Activated T-cell treated with anti-CD3 and anti-CD28 coated beads, Interleukin-2, amount 50 U/mL, for 24 hours (primary cell): ENCODE measurements at regions not wholly inside any gene's neighbourhood (a gene's known extent, or its start where the extent isn't known, plus 50 kb on each side); places are given as distances from the start of the nearest gene placed in this dataset.

Experiments used
- DNase-seq: peaks from one replicate; pipeline ENCODE4 v3.0.0-alpha.2; 2020
- H3K27ac Mint-ChIP-seq: 2 replicates; pipeline ENCODE4 v1.8.0; 2020; ENCODE audit warnings: mild to moderate bottlenecking, mixed read lengths
- H3K27me3 Mint-ChIP-seq: 2 replicates; pipeline ENCODE4 v1.8.0; 2020; ENCODE audit warnings: mixed read lengths
- H3K36me3 Mint-ChIP-seq: 2 replicates; pipeline ENCODE4 v1.8.0; 2020; ENCODE audit warnings: low read depth, mixed read lengths
- H3K4me1 Mint-ChIP-seq: 2 replicates; pipeline ENCODE4 v1.8.0; 2020; ENCODE audit warnings: low read depth, mixed read lengths
- H3K4me3 Mint-ChIP-seq: 2 replicates; pipeline ENCODE4 v1.8.0; 2020; ENCODE audit warnings: mild to moderate bottlenecking, moderate library complexity, mixed read lengths
- H3K9me3 Mint-ChIP-seq: 2 replicates; pipeline ENCODE4 v1.8.0; 2020; ENCODE audit warnings: mixed read lengths

DNA sequence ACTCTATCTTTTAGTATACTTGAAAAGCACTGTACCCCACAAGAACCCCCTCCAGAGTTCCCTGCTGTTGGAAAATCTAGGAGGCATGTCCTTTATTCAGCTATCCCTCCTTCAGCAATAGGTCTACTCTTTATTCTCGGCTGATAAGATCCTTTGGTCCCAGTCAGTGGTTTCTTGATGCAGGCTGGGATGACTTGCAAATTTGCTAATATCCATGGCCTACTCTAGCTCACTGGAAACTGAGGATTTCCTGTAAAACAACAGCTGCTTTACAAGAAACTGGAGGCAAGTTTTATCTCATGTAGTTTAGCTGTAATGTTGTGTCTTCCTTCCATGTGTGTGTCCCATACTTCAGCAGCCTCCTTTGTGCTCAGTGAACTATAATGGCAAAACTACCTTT is 183.9 kb upstream of the SCN7A start:
- Mint-ChIP-seq H3K4me3 (no peak overlapping the region), H3K36me3 (no peaks in the 10 kb centered on the region), H3K4me1 (no peaks in the 10 kb centered on the region), H3K27me3 (no peaks in the 10 kb centered on the region), H3K9me3 (no peaks in the 10 kb centered on the region), H3K27ac (no peak overlapping the region)
- DNase-seq, result no peak

DNA sequence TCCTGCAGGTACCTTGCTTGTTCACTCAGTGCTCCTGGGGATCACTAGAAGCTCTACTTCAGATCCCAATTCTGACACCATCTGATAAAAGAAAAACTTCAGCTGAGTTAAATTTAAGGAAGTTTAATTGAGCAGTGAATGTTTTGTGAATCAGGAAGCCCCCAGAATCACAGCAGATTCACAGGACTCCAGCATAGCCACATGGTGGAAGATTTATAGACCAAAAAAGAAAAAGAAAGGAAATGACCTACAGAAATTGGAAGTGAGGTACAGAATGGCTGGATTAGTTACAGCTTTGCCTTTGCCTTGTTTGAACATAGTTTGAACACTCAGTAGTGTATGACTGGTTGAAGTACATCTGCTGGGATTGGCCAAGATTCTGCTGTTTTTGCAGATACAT is 182.7 kb upstream of the SCN7A start:
- no peak overlapping the region for H3K27ac Mint-ChIP-seq
- no peaks in the 10 kb centered on the region for H3K27me3 Mint-ChIP-seq
- H3K4me1 Mint-ChIP-seq, result no peaks in the 10 kb centered on the region
- no peaks in the 10 kb centered on the region for H3K36me3 Mint-ChIP-seq
- no peak overlapping the region for H3K4me3 Mint-ChIP-seq
- DNase-seq, result no peak
- no peaks in the 10 kb centered on the region for H3K9me3 Mint-ChIP-seq

DNA sequence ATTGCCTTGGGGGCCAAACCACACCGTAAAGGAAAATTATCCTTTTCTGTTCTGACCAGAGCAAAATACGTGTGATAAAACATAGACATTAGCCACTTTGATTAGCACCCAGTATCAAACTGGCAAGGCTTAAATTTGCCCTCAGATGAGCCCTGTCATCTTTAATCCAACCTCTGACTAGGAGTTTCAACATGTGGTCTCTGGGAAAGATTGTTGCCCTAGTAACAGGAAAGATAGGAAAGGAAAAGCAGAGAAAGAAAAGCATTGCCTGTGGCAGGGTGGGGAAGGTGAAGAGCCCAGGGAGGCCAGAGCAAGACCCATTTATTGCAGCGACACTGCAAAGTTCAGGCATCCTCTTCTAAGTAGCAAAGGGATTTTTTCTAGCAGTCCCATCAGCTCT is 181.5 kb upstream of the SCN7A start:
- no peaks in the 10 kb centered on the region for H3K4me1 Mint-ChIP-seq
- no peaks in the 10 kb centered on the region for H3K36me3 Mint-ChIP-seq
- H3K27ac Mint-ChIP-seq, result no peak overlapping the region

DNA sequence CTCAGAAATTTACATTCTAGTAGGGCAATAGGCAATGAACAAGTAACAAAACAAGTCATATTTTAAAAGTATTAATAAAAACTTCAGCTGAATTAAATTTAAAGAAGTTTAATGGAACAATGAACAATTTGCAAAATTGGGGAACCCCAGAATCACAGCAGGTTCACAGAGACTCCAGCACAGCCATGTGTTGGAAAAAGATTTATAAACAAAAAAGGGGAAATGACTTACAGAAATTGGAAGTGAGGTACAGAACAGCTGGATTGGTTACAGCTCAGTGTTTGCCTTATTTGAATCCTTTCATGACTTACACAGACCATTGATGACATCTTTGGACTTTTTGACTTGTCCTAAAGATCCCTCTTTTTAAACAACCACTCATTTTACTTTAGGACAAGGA is 179.9 kb upstream of the SCN7A start:
- no peaks in the 10 kb centered on the region for H3K36me3 Mint-ChIP-seq
- H3K27ac Mint-ChIP-seq, result no peak overlapping the region
- H3K4me3 Mint-ChIP-seq, result no peak overlapping the region
- DNase-seq, result no peak
- H3K27me3 Mint-ChIP-seq, result no peaks in the 10 kb centered on the region
- H3K9me3 Mint-ChIP-seq, result no peaks in the 10 kb centered on the region
- H3K4me1 Mint-ChIP-seq, result no peaks in the 10 kb centered on the region

More for the DNA sequence above, 181.5 kb upstream of the SCN7A start:
- no peak for DNase-seq
- Mint-ChIP-seq H3K9me3 (no peaks in the 10 kb centered on the region), H3K4me3 (no peak overlapping the region), H3K27me3 (no peaks in the 10 kb centered on the region)

DNA sequence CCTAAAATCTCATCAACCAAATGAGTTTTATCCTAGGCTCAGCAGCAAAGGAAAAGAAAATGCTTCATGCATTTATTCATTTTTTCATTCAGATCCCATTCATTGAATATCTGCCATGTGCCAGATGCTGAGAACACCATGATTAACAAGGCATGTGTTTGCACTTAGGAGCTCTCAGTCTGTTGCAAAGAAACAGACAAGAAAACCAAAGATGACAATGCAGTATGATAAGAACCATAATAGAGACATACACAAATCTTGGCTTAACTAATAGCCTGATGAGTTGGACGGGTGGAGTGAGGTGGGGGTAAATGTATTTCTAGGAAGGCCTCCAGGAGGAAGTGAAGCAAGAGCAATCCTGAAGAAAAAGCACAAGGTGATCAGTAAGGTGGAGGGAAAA is 177.8 kb upstream of the SCN7A start:
- H3K9me3 Mint-ChIP-seq, result no peaks in the 10 kb centered on the region
- no peaks in the 10 kb centered on the region for H3K36me3 Mint-ChIP-seq
- no peaks in the 10 kb centered on the region for H3K4me1 Mint-ChIP-seq

DNA sequence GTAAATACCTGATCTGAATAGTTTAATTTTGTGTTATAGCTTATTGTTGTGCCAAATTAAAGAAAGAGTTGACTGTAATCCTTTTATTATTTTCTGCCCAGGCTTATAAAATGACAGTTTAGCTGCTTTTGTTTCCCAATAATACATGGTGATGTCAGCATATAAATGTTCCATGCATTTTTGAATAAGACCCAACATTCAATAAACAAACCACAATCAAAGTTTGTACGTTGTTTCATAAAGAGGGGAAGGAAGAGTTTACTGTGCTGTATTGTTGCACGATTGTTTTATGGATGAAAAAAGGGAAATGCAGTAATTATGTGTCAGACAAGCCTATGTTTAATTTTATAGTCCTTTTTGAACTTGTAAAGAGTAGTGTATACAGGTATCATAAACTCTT is 177.2 kb upstream of the SCN7A start:
- H3K4me1 Mint-ChIP-seq, result no peaks in the 10 kb centered on the region
- no peaks in the 10 kb centered on the region for H3K27me3 Mint-ChIP-seq
- H3K27ac Mint-ChIP-seq, result no peak overlapping the region
- no peaks in the 10 kb centered on the region for H3K36me3 Mint-ChIP-seq
- H3K9me3 Mint-ChIP-seq, result no peaks in the 10 kb centered on the region
- DNase-seq, result no peak
- H3K4me3 Mint-ChIP-seq, result no peak overlapping the region

More for the DNA sequence above, 177.8 kb upstream of the SCN7A start:
- Mint-ChIP-seq H3K27ac (no peak overlapping the region), H3K27me3 (no peaks in the 10 kb centered on the region), H3K4me3 (no peak overlapping the region)
- DNase-seq, result no peak

DNA sequence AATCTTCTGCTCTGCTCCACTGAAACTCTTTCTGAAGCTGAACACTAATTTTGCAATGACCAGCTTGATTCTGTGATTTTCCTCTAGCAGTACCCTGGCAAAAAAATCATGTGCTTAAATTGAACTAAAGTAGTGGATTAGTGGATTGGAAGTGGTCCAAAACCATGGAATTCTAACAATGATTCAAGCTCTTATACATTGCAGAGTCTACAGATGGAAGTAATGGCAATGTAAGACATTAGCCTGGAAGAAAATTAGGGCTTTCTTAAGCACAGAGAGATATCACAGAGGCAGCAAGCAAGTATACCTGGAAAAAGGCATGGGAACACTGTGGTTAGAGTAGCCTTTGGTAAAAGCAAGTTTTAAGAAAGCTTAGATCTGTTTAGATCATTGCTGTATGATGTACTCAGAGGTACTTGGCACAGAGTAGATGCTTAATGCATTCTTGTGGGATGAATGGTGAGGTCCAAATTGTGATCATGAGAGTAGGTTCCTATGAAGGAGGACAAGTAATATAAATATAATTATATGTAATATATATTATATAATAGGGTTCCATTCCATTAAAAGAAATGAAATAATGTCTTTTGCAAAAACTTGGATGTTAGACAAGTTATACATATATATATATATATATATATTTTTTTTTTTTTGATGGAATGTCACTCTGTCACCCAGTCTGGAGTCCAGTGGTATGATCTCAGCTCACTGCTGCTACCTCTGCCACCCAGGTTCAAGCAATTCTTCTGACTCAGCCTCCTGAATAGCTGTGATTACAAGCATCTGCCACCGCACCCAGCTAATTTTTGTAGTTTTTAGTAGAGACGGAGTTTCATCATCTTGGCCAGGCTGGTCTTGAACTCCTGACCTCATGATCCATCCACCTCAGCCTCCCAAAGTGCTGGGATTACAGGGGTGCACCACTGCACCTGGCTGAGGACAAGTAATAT is 172.2 kb upstream of the SCN7A start:
- Mint-ChIP-seq H3K27ac (no peak overlapping the region), H3K27me3 (no peaks in the 10 kb centered on the region), H3K4me3 (no peak overlapping the region), H3K36me3 (no peaks in the 10 kb centered on the region), H3K9me3 (no peaks in the 10 kb centered on the region), H3K4me1 (no peaks in the 10 kb centered on the region)
- DNase-seq, result no peak

DNA sequence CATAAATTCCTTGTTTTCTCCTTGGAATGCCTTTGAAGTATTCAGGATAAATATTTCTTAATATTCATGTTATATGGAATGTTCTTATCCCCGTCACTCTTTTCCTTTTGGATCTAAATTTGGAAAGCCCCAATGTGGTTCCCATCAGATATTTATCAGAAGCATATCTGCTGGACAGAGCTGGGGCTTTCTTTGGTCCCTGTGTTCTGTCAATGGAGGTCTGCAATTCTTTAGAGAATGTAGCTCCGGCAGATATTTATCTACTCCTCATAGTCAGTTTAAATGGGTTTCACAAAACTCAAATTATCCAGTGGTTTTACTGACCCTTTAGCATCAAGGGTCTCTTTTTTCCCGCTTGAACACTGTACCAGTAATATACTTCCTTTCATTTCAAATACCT is 167.8 kb upstream of the SCN7A start:
- Mint-ChIP-seq H3K4me3 (no peak overlapping the region), H3K27me3 (no peaks in the 10 kb centered on the region), H3K27ac (no peak overlapping the region), H3K4me1 (no peaks in the 10 kb centered on the region), H3K9me3 (no peaks in the 10 kb centered on the region), H3K36me3 (no peaks in the 10 kb centered on the region)
- no peak for DNase-seq

DNA sequence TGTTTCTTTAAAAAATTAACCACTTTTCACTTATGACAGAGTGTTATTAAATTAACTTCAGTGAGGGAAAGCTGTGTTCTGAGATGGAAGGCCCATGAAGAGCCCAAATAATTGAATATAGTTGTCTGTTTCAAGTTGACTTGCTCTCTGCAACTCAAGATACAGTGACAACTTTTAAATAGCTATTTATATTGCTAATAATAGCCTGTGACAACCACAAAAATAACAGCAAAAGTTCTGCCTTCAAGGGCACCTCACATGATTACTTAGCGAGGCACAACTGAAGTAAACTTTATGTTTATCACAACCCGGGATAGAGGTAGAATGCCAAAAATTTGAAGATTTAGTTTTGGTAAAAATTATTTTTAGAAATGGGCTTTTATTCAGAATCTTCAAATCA is 167.3 kb upstream of the SCN7A start:
- DNase-seq, result no peak
- no peak overlapping the region for H3K27ac Mint-ChIP-seq
- no peaks in the 10 kb centered on the region for H3K27me3 Mint-ChIP-seq
- no peak overlapping the region for H3K4me3 Mint-ChIP-seq
- no peaks in the 10 kb centered on the region for H3K36me3 Mint-ChIP-seq
- H3K4me1 Mint-ChIP-seq, result no peaks in the 10 kb centered on the region
- no peaks in the 10 kb centered on the region for H3K9me3 Mint-ChIP-seq

DNA sequence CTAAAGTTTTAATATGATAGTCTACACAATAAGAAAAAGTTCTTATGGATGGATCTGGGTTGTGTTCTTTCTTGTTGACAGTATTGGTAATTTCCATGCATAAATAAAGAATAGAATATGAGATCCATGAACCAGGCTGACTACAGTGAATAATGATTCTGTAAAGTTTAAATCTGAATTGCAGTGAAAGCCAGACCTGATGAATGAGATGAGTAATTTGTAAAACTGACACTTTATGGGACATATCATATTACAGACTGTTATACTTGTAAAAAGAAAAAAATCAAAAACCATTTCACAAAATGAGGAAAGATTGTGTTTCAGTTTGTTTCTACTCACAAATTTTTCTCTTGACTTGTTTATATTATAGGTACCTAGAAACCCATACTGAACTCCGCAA is 164.9 kb upstream of the SCN7A start:
- DNase-seq, result no peak
- no peak overlapping the region for H3K27ac Mint-ChIP-seq
- no peaks in the 10 kb centered on the region for H3K27me3 Mint-ChIP-seq
- no peaks in the 10 kb centered on the region for H3K9me3 Mint-ChIP-seq
- no peaks in the 10 kb centered on the region for H3K36me3 Mint-ChIP-seq
- H3K4me3 Mint-ChIP-seq, result no peak overlapping the region
- no peaks in the 10 kb centered on the region for H3K4me1 Mint-ChIP-seq

DNA sequence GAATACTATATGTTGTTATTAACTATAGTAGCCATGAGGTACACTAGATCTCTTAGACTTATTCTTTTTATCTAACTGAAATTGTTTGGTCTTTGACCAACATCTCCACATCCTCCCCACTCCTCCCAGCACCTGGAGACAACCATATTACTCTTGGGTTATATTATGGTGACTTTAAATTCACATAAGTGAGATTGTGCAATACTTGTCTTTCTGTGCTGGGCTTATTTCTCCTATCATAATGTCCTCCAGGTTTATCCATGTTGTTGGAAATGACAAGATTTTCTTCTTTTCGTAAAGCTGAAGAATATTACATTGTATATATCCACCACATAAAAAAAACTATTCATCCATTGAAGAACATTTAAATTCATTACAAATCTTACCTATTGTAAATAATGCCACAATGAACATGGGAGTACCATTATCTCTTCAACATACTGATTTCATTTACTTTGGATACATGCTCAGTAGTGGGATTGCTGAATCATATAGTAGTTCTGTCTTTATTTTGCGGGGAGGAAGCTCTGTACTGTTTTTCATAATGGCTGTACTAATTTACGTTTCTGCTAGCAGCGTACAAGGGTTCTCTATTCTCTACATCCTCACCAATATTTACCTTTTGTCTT is 159.2 kb upstream of the SCN7A start:
- H3K4me3 Mint-ChIP-seq, result no peak overlapping the region
- no peaks in the 10 kb centered on the region for H3K27me3 Mint-ChIP-seq
- DNase-seq, result no peak
- no peaks in the 10 kb centered on the region for H3K36me3 Mint-ChIP-seq
- no peak overlapping the region for H3K27ac Mint-ChIP-seq
- H3K9me3 Mint-ChIP-seq, result no peaks in the 10 kb centered on the region
- no peaks in the 10 kb centered on the region for H3K4me1 Mint-ChIP-seq

DNA sequence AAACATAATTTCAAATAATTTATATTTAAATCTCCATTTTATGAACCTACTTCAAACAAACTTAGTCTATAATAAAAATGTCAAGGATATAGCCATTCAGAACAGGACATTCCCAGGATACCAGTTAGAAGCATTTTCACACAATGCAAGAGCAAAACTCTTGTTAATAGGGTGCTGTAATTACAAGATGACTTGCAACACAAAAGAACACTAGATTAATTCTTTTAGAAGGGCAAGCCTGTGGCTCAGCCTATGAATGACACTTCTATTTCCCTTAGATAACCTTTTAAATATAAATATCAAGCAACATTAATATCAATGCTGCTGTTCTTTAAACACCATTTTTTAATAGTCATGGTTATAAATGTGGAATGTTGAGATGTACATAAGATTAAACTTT is 157.9 kb upstream of the SCN7A start:
- no peak overlapping the region for H3K27ac Mint-ChIP-seq
- H3K9me3 Mint-ChIP-seq, result no peaks in the 10 kb centered on the region
- no peaks in the 10 kb centered on the region for H3K27me3 Mint-ChIP-seq
- H3K4me3 Mint-ChIP-seq, result no peak overlapping the region
- H3K36me3 Mint-ChIP-seq, result no peaks in the 10 kb centered on the region
- DNase-seq, result no peak
- no peaks in the 10 kb centered on the region for H3K4me1 Mint-ChIP-seq

DNA sequence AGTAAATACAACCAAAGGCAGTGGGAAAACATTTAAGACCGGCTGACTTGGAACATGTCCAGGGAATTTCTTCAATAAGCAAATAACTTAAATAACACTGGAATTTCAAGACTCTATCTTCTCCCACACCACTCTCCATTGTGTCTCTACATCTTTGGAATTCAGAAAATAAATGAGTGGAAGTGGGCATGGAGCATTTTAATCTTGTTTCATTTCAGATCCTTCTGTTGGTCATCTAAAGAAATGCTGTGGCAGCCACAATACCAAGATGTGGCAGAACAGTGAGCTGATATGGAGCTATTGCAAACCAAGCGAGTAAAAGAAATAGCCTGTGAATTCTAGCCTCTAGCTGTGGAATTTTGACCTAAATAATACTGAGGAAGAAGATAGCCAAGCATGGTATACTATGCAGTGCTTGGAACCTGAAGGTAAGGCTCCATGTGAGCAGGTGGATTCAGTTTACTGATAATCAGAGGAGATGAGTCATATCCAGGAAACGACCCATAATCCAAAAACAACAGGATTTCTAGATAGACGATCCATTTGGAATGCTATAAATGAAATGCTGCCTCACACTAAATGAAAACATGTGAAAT is 157.1 kb upstream of the SCN7A start:
- no peak for DNase-seq
- H3K4me1 Mint-ChIP-seq, result no peaks in the 10 kb centered on the region
- H3K27ac Mint-ChIP-seq, result no peak overlapping the region
- no peak overlapping the region for H3K4me3 Mint-ChIP-seq
- H3K27me3 Mint-ChIP-seq, result no peaks in the 10 kb centered on the region
- no peaks in the 10 kb centered on the region for H3K9me3 Mint-ChIP-seq
- no peaks in the 10 kb centered on the region for H3K36me3 Mint-ChIP-seq

DNA sequence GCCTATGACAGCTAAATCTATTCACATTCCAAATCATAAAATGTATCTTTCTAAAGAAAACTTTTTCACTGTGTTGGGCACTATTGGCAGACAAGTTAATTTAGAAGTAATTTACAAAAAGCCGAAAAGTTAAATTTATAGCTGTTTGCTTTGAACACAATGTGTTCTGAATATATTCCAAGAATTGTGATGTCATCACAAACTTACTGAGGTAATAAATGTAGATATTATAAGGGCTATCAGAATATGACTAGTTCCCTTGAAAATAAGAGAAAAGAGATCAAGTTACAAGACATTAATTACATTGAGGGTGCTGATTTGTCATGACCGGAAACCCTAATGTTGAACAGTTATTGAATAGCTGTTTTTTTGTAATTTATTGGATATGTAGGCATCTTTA is 153.9 kb upstream of the SCN7A start:
- Mint-ChIP-seq H3K27ac (no peak overlapping the region), H3K9me3 (no peaks in the 10 kb centered on the region), H3K36me3 (no peaks in the 10 kb centered on the region), H3K4me3 (no peak overlapping the region), H3K4me1 (no peaks in the 10 kb centered on the region), H3K27me3 (no peaks in the 10 kb centered on the region)
- no peak for DNase-seq

DNA sequence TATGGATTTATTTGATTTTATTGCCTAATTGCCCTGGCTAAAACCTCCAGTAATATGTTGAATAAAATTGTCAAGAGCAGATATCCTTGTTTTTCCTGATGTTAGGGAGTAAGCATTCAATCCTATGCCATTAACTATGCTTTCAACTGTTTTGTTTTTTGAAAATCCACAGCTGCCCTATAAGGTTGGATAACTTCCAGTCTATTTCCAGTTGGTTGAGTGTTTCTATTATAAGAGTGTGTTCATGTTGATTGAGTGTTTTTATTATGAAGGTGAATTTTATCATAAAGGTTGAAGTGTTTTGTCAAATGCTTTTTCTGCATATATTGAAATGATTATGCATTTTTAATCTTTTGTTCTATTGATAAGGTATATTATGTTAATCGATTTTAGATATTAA is 149.9 kb upstream of the SCN7A start:
- H3K4me1 Mint-ChIP-seq, result no peaks in the 10 kb centered on the region
- H3K27me3 Mint-ChIP-seq, result no peaks in the 10 kb centered on the region
- H3K36me3 Mint-ChIP-seq, result no peaks in the 10 kb centered on the region
- no peak overlapping the region for H3K4me3 Mint-ChIP-seq
- H3K9me3 Mint-ChIP-seq, result no peaks in the 10 kb centered on the region
- DNase-seq, result no peak
- no peak overlapping the region for H3K27ac Mint-ChIP-seq
